ENCODE measurements at regions not wholly inside any gene's neighbourhood (a gene's known extent, or its start where the extent isn't known, plus 50 kb on each side); places are given as distances from the start of the nearest gene placed in this dataset.
A peak's percentile ranks its signal among the peaks of the same experiment; 100 is the strongest.

DNA sequence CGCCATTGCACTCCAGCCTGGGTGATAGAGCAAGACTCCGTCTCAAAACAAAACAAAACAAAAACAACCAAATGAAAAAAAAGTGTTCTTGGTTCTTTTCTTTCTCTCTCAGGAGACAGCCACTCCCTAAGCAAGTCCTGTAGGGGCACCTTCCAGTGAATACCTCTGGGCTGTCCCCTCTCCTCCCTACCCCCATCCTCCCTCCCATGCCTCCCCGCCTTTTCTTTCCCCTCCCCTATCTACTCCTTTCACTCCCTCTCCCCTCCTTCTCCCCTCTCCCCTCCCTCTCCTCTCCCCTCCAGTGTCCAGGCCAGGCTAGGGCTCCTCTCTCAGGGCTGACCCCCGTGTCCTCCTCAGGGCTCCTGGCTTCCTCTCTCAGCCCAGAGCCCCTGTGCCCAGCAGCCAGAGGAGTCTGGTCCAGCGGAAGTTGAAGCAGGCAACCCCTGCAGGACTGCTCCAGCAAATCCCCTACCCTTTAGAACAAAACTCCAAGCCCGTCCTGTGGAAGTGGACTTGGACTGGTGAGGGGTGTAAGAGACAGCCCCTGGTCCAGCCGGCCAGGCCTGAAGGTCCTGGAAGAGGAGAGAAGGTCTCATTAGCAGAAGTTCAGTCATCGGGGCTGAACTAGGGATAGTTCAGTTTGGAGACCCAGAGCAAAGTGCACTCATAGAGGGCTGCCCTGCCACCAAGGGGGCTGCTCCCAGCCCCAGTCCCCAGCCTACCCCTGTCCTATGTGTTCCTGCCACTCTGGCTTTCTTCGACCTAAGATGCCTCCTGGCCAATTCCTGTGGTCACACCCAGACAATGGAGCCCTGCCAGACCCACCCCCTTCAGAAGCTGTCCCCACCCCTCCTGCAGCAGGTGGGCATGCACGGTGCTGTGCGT is 79.8 kb upstream of the IQSEC1 start:
- DNase-seq (ENCODE audit: low read depth) = no peak

DNA sequence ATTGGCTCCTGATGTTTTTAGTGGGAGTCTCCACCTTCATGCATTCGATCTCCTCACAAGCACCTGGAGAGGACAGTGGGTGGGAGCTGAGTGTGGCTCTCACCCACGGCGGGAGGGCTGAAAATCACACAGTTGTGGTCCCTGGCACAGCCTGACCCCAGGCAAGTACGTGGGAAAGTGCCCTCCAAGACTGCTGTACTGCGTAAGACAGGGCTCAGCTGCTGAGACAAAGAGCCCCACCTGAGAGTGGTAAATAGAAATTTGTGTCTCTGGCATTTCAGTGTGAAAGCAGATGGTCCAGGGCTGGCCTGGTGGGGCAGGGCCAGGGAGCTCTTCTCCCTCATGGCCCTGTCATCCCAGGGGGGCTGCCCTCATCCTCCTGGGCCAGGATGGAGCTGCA is 77.4 kb upstream of the IQSEC1 start:
- DNase-seq (ENCODE audit: low read depth) = no peak

DNA sequence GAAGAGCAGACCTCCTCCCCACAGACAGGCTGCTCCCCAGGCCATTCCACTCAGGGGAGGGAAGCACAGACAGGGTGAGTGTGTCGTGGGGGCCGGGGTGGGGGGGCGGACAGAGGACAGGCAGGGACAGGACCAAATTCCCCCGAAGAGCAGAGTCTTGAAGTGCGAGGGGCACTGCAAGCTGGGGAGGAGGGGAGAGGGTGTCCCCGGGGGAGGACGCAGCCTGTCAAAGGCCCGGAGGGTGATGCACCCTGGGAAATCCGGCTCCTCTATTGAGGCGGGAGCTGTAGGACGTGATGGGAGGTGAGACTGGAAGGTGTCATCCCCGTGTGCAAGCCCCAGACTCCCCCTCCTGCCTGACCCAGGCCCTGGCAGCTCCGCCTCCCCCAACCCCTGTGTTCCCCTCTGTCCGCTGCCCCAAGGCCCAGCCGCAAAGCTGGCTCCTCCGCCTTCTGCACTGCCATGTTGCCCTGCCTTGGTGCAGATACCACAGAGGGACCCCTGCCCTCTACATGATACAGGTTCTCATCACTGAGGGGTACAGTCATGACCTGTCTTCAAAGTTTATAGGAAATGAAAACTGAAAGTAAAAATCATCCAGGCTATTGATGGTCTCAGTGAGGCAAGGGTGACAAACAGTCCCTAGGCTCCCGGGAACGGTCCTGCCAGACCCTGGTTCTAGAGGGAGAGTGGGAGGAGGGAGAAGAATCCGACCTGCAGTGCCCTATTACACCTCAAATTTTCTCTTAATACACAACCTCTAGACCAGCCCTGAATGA is 76.3 kb upstream of the IQSEC1 start:
- no peak for DNase-seq (ENCODE audit: low read depth)

DNA sequence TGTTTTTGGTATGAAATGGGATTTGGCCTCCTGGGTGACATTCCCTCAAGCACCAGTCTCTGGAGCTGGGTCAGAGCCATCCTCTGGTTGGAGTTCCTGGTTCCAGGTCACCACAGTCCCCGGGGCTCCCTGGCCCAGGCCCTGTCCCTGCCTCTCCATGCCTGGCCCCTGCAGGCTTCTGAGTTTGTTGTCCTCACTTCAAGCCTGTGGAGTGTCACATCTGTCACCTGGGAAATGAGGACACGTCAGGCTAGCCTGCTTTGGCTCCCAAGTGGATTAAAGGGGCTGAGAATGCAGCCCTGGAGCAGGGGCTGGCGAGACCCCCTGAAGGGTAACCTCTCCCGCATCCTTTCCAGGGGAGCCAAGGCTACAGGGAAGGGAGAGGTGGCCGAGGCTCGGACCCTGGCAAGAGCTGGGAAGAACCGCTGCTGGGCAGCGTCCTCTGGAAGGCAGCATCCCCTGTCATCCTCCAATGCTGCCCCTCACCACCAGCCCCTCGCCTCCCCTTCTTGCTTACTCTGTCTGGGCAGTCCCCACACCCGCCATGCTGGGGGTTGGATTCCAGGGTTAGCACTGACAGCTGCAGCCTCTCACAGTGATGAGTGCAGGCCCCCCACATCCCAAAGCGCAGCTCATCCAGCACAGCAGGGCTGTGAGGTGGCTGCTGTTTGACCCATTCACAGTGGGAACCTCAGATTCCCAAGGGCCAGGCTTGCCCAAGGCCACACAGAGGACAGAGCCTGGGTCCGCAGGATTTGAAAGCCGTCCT is 75.5 kb upstream of the IQSEC1 start:
- no peak for DNase-seq (ENCODE audit: low read depth)

DNA sequence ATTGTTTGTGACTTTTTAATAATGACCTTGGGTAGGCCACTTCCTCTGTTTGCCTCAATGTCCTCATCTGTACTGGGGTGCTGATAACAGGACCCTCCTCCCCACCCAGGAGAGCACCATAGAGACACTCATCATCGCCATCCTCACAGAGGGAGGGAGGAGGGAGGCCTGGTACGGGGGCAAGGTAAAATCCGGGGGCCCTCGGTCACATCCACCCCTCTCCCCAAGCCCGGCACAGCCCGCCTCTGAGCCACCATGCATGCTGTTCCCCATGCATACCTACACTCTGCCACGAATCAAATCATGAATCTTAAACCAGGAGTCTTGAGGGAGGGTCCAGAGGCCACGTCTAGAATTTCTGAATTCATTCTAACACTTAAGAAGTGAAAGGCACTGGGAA is 74.9 kb upstream of the IQSEC1 start:
- DNase-seq (ENCODE audit: low read depth) = no peak

DNA sequence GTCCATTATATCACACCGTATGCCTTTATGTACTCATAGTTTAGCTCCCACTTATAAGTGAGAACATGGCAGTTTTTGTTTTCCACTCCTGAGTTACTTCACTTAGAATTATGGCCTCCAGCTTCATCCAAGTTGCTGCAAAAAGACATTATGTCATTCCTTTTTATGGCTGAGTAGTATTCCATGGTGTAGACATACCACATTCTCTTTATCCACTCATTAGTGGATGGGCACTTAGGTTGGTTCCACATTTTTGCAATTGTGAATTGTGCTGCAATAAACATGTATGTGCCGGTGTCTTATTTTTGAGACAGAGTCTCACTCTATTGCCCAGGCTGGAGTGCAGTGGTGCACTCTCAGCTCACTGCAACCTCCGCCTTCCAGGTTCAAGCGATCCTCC is 74.1 kb upstream of the IQSEC1 start:
- no peak for DNase-seq (ENCODE audit: low read depth)

DNA sequence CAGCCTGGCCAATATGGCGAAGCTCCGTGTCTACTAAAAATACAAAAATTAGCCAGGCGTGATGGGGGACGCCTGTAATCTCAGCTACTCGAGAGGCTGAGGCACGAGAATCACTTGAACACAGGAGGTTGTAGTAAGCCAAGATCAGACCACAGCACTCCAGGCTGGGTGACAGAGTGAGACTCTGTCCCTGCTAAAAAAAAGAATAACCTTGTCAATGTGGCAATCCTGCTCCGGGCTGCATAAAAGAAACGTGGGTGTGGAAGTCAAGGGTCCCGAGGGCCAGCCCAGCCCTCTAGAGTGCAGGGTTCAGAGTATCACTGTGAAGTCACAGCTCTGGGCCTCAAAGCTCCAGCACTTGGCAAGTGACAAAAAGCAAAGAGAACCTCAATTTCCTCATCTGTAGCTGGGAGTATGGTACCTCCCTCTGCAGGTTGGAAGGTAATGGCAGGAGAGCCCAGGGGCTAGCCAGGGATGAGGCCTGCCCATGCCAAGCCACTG is 73.5 kb upstream of the IQSEC1 start:
- no peak for DNase-seq (ENCODE audit: low read depth)

DNA sequence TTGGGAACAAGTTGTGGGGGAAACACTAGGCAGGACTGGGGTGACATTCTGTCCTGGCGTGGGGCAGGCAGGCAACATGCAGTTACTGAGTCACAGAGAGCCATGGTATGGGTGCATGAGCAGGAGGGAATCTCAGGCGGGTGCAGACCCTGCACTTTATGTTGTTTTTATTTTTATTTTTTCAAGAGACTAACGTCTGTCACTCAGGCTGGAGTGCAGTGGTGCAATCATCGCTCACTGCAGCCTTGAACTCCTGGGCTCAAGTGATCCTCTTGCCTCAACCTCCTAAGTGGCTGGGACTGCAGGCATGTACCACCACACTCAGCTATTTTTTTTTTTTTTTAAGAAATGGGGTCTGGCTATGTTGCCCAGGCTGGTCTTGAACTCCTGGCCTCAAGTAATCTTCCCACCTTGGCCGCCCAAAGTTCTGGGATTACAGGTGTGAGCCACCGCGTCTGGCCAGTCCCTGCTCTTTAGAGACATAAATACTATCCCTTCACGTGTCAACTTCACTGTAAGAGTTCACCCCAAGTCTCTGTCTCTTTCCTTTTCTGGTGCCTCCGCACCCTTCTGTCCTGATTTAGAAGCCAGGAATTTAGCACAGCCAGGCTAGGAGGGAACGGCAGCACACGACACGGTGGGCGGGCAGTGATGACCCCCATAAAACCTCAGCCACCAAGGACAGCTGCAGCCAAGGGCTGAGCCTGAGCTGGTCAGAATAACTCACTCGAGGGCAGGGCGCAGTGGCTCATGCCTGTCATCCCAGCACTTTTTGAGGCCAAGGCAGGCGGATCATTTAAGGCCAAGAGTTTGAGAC is 72.8 kb upstream of the IQSEC1 start:
- no peak for DNase-seq (ENCODE audit: low read depth)

DNA sequence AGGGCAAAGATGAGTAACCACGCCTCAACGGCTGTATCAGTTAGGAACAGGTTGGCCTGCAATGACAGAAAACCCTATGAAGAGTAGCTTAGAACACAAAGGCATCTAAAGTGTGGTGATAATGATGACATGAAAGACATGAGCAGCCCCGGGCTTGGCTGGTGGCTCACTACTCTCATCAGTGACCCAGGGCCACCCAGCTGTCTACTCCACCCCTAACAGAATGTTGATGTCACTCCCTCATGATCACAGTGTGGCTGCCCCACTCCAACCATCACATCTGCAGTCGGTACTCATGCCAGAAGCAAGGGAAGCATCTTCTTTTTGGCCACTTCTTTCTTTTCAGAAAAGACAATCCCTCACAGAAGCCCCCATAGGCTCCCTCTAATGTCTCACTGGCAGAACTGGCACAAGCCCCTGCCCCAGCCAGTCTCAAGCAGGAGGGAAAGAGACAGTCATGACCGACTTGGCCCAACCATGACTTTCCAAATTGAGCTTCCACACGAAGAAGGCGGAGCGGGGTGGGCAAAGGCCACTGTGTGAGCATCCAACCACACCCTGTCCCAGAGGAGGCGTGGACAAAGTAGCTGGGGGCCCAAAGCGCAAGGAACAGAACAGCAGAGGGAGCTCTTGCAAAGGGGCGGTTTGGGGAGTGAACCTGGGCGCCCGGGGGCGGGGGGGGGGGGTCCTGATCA is 72.0 kb upstream of the IQSEC1 start:
- DNase-seq (ENCODE audit: low read depth) = no peak

DNA sequence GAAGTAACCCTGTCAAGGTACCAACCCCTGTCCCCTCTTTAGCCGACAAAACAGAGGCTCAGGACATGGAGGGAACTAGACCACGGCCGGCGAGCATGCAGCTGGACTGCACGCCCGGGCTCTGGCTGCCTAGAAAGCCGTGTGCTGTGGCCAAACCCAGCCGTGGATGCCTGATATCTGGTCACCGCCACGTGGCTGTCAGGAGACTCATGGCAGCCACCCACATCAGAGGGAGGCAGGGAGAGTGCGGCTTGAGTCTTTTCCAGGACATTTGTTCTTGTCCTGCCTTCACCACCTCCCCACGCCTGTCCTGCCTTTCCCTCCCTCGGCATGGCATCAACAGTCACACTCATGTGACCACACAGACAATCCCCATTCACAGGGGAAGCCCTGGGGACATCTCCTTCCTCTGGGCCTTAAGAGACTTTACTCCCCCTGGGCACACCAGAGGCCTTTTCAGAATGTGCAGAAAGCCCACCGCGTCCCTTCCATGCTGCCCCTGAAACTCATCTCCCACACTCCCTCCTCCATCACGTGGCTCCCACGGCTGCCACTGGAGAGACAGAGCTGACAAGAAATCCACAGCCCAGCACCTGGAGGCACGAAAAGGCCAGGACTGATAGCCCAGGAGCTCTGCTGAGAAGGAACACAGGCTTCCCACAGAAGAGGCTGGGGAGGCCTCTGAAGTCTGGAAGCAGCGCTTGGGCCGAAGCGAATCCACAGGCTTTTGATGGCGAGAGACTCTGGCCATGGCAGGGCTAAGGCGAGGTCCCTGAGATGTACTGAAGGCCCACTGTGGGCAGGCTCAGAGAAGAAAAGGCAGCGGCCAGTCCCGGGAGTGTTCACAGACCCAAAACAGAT is 71.2 kb upstream of the IQSEC1 start:
- DNase-seq (ENCODE audit: low read depth) = no peak

DNA sequence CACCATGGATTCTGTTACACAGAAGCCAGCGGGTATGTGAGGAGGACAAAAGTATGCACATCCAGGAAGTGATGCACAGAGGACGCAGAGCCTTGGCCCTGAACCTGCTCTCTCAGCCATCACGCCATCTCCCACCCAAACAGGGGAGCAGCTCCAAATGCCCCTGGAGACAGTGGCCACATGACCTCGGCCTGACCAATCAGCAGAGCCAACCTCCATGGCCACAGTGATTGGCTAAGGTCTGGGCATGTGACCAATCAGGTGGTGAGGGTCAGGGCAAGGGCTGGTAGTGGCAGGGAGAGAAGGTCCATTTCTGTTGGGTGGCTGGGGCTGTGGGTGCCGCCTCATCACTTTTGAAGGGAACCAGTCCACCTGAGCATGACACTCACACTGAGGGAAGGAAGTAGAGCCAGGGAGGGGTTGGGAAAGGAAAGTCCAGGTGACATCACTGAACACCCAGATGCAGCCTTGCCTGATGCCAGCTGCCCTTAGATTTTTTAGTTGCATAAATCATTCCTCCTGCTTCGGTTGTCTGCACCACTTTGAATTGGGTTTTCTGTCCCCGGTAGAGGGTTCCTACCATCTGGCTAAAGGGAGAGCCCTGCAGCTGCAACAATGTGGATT is 70.3 kb upstream of the IQSEC1 start:
- DNase-seq (ENCODE audit: low read depth) = no peak

DNA sequence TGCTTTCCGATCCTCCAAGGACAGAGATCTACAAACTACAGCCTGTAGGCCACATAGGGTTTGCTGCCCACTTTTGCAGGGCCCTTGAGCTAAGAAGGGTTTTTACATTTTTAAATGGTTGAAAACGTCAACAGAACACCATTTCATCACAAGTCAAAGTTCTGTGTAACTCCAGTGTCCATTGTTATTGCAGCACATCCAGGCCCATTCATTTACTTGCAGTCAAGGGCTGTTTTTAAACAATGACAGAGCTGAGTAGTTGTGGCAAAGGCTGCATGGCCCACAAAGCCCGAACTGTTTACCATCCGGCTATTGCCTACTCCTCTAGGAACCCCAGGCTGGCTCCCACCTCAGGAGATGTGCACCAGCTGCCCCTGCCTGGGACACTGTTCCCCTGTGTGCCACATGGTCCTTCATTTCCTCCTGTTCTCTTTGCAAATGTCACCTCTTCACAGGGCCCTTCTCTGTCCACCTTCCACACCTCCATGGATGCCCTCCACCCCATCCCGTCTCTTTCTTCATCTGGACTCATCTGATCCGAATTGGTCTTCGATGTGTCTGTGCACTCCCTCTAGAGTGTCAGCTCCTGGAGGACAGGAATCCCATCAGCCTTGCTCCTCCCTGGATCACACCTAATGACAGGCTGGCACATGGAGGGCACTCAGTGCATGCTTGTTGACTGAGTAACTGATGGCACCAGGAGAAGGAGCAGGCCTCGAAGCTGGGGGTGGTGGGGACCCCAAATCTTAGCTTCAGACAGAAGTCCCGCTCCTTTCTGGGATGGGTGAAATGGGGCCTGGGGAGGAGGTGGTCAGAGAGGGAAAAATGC is 69.5 kb upstream of the IQSEC1 start:
- DNase-seq (ENCODE audit: low read depth) = no peak

DNA sequence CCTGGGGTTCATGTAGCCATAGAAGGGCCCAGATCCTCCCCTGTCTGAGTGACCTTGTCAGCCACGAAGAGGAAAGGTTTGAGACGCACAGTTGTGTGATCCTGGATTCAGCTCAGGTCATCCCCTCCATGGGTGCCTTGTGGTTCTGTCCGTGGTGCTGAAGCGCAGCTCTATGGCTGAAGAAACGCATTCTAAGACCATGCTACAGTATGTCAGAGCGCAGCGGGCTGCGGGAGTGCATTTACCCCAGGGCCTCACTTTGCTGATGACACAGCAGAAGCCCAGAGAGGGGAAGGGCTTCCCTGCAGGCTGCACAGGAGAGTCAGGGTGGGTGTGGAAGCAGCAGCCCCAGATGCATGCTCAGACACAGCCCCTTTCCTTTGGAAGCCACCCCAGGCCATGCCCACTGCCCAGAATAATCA is 68.8 kb upstream of the IQSEC1 start:
- peak; percentile 2 for DNase-seq (ENCODE audit: low read depth)

DNA sequence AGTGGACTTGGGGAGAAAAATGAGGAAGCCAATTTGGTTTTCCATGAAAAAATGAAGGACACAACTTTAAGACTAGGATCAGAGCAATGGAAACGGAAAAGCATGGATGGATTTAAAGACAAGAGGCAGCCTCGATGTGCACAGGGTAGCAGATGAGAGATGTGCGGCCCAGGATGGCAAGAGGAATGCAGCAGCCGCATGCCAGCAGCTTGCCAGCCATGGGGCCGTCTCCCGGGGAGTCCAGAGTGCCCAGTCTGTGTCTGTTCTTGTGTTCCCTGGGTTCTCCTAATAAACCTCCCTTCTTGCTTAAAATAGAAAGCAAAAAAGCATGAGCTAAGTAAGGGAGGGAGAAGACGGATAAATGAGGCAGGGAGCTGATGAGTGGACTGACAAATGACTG is 68.0 kb upstream of the IQSEC1 start:
- DNase-seq (ENCODE audit: low read depth) = no peak

DNA sequence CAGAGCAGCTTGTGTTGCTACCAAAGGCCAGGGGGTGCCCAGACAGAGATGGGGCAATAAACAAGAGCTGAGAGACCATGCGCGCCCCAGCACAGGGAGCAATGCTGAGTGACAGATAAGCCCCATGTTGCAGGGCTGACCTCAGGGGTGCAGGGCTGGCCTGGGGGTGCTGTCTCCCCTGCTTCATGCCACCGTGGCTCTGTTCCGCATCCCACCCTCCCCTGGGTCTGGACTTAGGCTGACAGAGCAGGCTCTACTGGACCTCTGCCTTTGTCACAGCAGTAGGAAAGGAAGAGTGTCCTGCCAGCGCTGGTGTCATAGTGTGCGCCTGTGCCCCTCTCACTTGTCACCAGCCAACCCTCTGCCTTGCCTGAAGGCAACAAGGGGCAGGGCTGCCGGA is 67.4 kb upstream of the IQSEC1 start:
- DNase-seq (ENCODE audit: low read depth) = no peak

DNA sequence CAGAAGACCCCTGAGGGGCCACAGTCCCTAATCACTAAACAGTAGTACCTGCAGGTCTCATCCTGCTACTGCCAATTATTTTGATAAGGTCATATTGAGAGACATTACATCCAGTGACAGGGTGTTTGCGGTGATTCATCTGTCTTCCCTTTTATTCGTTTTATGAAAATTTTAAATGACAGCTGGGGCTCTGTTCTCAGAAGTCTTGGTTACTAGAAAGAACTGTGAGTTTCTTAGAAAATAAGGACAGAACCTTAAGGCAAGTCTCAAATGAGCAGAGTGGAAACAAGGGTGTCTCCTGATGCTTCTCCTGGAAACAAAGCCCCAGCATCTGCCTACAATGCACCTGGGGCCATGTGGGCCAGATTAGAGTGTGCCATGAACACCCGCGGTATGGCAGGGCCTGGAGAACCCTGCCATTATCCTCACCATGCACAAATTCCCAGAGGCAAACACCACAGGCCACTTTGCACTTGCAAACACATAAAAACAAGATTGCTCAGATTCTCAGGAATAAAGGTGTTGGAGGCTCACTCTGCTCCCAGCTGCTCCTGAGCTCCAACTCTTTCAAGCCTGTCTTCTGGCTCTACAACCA is 66.3 kb upstream of the IQSEC1 start:
- no peak for DNase-seq (ENCODE audit: low read depth)

DNA sequence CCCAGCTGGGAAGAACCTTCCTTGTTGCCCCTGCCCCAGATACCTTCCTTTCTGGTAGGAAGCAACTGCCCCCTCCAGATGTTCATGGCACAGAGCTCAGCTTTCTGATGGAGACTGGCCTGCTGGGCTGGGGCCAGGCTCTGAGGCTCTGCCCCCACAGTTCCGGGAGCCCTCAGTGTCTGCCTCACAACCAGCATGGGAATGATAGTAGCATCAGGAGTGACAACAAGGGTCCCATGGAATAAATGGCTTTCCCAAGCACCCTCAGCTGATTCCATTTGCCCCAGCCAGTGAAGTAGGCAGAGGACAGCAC is 65.6 kb upstream of the IQSEC1 start:
- DNase-seq (ENCODE audit: low read depth) = no peak
